Left ventricle myocardium inferior (tissue), 1 donor: ENCODE measurements at regions not wholly inside any gene's neighbourhood (a gene's known extent, or its start where the extent isn't known, plus 50 kb on each side); places are given as distances from the start of the nearest gene placed in this dataset.

Experiments
- DNase-seq: peaks from one replicate; pipeline ENCODE4 v3.0.0-alpha.2; 2020
- H3K27ac ChIP-seq: fragments of 200-600 bp; replicated peaks from 2 replicates; pipeline ENCODE4 v1.8.0; 2021
- H3K27me3 ChIP-seq: fragments of 200-600 bp; 2 replicates; pipeline ENCODE4 v1.8.0; 2021; ENCODE audit warnings: low read depth
- H3K36me3 ChIP-seq: fragments of 200-600 bp; 2 replicates; pipeline ENCODE4 v1.8.0; 2021
- H3K4me1 ChIP-seq: fragments of 200-600 bp; 2 replicates; pipeline ENCODE4 v1.8.0; 2021
- H3K4me3 ChIP-seq: fragments of 200-600 bp; 2 replicates; pipeline ENCODE4 v1.8.0; 2021; ENCODE audit warnings: mild to moderate bottlenecking, moderate library complexity
- H3K9me3 ChIP-seq: fragments of 200-600 bp; replicated peaks from 2 replicates; pipeline ENCODE4 v1.8.0; 2021
- intact Hi-C: fragments of 100-400 bp; cut with micrococcal nuclease; formaldehyde crosslinking; loops from one replicate; pipeline ENCODE4 v1.11.0; 2022
- TF ChIP-seq, protein P1 (sequence below): fragments of 200-600 bp; IDR thresholded peaks from 2 replicates; pipeline ENCODE4 v1.8.0; 2021; ENCODE audit warnings: antibody characterized with exemption, mild to moderate bottlenecking, borderline replicate concordance
- donor health status: DM: no; HTN: yes; CAD: no; lungs with severe emphysema.

DNA sequence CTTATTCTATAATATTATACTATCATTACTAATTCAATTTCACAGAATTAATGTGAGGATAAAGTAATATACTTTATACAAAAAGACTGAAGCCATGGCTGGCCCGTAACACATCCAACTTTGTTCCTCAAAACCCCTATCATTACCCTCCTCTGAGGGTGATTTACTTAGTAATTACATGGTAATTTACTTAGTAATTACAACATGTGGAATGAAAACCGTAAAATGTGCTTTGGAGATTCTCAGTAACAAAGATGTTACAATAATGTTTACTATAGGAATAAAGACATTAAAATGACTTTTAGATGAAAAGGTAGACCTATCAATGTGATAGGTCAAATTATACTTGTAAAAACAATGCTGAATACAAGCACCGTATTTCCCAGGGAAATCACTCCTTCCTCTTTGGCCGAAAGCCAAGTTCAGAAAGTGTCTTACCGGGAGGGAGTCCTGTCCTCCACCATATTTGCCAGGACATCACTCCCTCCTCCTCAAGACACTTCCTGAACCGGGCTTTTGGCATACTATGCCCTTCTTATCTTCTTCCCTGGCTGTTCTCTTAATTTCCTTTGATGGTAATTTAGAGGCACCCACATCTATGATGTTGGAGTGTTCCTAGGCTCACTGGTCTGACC is 1047.8 kb downstream of the SOCS6 start:
- no peaks in the 10 kb centered on the region for H3K4me1 ChIP-seq
- H3K27me3 ChIP-seq: no peaks in the 10 kb centered on the region
- intact Hi-C loops: no loop called here
- DNase-seq: no peak
- TF ChIP-seq, protein P1, sequence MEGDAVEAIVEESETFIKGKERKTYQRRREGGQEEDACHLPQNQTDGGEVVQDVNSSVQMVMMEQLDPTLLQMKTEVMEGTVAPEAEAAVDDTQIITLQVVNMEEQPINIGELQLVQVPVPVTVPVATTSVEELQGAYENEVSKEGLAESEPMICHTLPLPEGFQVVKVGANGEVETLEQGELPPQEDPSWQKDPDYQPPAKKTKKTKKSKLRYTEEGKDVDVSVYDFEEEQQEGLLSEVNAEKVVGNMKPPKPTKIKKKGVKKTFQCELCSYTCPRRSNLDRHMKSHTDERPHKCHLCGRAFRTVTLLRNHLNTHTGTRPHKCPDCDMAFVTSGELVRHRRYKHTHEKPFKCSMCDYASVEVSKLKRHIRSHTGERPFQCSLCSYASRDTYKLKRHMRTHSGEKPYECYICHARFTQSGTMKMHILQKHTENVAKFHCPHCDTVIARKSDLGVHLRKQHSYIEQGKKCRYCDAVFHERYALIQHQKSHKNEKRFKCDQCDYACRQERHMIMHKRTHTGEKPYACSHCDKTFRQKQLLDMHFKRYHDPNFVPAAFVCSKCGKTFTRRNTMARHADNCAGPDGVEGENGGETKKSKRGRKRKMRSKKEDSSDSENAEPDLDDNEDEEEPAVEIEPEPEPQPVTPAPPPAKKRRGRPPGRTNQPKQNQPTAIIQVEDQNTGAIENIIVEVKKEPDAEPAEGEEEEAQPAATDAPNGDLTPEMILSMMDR: no peak
- H3K9me3 ChIP-seq: no peaks in the 10 kb centered on the region
- H3K4me3 ChIP-seq: no peak overlapping the region
- H3K36me3 ChIP-seq: no peaks in the 10 kb centered on the region
- no peak overlapping the region for H3K27ac ChIP-seq

DNA sequence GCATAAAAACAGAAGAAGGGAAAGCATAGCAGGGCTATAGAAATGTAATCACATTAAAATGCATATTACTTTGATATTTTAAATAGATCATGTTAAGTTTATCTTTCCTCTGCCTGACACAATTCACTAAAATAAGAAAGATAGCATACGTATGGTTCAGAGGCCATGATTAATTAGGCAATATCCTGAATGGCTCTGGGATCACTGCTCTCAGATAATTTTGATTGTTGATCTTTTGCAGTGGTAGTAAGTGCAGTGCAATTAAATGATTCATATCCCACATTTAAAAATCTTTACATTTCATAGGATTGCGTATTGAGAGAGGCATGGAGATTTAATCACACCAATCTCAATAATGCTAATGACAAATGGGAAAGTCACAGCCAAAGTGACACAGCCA is 1040.7 kb downstream of the SOCS6 start:
- H3K4me3 ChIP-seq: no peak overlapping the region
- no peaks in the 10 kb centered on the region for H3K27me3 ChIP-seq
- no peaks in the 10 kb centered on the region for H3K4me1 ChIP-seq
- no peaks in the 10 kb centered on the region for H3K9me3 ChIP-seq
- no peak for DNase-seq
- TF ChIP-seq, protein P1: no peak
- intact Hi-C loops: no loop called here
- no peak overlapping the region for H3K27ac ChIP-seq
- H3K36me3 ChIP-seq: no peaks in the 10 kb centered on the region

DNA sequence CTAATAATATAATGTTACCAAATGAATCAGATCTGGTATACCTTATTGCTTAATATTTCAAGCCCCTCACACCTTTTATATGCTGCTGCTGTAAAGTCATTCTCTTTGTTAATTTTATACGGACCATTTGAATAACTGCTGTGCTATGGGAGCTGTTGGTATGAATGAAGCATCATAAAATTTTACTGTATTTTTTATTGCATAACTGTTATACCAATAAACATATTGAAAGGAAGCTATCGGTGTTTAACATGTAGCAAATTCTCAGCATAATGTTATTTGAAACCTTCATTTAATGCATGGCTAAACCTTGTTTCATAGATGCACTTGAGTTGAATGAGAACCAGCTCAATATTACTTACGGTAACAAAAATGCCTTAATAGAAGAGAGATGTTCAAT is 1040.3 kb downstream of the SOCS6 start:
- no peaks in the 10 kb centered on the region for H3K9me3 ChIP-seq
- H3K27me3 ChIP-seq: no peaks in the 10 kb centered on the region
- no peak overlapping the region for H3K4me3 ChIP-seq
- intact Hi-C loops: no loop called here
- no peaks in the 10 kb centered on the region for H3K4me1 ChIP-seq
- TF ChIP-seq, protein P1: no peak
- no peak for DNase-seq
- no peak overlapping the region for H3K27ac ChIP-seq
- no peaks in the 10 kb centered on the region for H3K36me3 ChIP-seq

DNA sequence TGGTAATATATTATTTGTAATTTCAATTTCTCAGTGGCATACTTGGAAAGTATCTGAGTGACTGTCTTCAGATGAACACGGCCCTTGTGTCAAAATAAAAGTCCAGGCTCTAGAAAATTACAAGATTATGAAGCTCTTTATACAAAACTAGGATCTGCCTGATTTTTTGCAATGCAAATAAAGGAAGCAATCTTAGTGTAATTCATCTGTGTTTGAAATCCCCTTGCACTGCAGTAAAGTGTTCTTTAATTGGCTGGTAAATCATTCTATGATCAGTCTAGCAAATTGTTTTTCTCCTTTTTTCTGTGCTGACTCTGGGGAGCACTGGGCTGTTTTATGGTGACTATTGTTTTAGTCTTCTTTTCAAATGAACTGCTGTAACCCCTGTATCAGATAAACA is 1039.0 kb downstream of the SOCS6 start:
- Histone ChIP-seq H3K4me3 (no peak overlapping the region), H3K27ac (no peak overlapping the region), H3K36me3 (no peaks in the 10 kb centered on the region), H3K4me1 (no peaks in the 10 kb centered on the region), H3K9me3 (no peaks in the 10 kb centered on the region), H3K27me3 (no peaks in the 10 kb centered on the region)
- intact Hi-C loops: no loop called here
- TF ChIP-seq, protein P1: no peak
- no peak for DNase-seq

DNA sequence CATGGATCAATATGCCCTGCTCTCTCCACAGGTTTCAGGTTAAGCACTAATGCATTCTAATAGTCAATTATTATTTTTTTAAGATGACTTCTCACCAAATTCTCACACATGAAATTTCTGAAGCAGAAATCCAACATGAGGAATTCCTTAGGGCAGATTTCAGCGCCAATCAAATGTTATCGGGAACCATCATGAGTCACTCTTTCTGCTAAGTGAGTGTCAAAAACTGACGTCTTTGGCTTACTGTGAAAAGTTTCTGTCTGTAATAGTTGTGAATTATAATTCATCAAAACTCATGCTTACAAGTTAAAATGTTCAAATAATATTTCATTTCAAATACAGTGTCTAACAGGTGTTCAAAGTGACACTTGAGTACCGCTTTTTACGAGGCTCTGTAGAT is 1038.6 kb downstream of the SOCS6 start:
- no peaks in the 10 kb centered on the region for H3K27me3 ChIP-seq
- H3K4me1 ChIP-seq: no peaks in the 10 kb centered on the region
- H3K9me3 ChIP-seq: no peaks in the 10 kb centered on the region
- H3K4me3 ChIP-seq: no peak overlapping the region
- TF ChIP-seq, protein P1: no peak
- H3K27ac ChIP-seq: no peak overlapping the region
- intact Hi-C loops: no loop called here
- DNase-seq: no peak
- no peaks in the 10 kb centered on the region for H3K36me3 ChIP-seq
